Cerebellar cortex (tissue), 1 donor: ENCODE measurements at regions not wholly inside any gene's neighbourhood (a gene's known extent, or its start where the extent isn't known, plus 50 kb on each side); places are given as distances from the start of the nearest gene placed in this dataset.

ENCODE experiments used
- DNase-seq: peaks from one replicate; pipeline ENCODE4 v3.0.0-alpha.2; 2015; ENCODE audit warnings: low spot score

DNA sequence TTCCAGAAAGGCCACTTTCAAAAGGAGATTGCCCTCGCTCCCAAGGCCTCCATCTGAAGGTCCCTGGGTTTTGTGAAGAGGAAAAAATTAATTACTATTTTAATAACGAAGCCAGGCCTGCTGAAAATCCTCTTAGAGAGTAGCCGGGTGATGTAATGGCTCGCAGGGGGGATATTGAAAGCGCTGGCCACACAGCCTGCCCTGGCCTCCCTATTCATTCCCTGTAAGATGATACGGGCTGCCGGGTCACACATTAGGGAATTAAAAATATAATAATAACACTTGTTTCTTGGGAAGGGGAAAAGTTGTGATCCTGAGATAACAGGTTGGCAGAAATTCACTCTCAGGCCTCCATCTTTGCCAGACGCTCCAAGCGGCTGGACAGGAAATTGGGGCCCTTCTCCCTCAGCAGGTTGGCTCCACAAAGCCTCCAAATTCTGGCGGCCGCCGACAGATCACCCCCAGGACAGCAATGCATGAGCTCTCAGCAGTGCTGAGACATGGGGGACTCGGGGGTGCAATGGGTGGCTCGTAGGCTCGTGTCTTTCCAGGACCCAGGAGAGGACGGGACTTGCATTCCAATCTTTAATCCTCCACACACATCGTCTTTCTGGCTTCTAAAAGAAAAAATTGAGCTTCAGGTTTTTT is 299.9 kb upstream of the SALL3 start:
- no peak for DNase-seq

DNA sequence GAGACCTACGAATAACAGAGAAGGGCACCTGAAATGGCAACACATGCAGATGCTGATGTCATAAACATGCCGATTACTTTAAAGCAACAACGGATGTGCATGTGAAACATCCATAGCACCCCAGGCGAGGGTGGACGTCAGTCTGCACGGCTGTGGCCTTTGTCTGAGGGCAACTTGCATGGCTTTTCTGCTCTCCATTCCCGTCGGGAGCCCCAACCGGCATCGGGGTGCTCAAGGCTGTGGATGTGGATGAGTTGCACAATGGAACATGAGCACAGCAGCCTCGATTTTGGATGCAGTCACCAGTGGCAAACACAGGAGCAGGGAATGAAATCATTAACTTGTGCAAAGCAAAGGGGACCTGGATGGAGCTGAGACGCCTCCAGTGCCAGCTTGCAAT is 298.2 kb upstream of the SALL3 start:
- DNase-seq: no peak

DNA sequence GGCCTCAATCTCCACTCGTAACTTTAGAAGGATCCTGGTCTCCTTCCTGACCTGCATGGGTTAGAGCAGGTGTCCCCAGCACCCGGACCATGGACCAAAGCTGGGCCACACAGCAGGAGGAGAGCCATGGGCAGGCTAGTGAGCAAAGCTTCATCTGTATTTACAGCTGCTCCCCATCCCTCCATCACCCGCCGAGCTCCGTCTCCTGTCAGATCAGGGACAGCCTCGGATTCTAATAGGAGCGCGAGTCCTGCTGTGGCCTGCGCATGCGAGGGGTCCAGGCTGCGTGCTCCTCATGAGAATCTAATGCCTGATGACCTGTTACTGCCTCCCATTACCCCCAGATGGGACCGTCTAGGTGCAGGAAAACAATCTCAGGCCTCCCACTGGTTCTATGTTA is 297.7 kb upstream of the SALL3 start:
- no peak for DNase-seq

- no peak for DNase-seq
These were observed 296.9 kb upstream of the SALL3 start for GRCh38 chr18:78682716-78683115.

GRCh38 chr18:78683191-78684010 is 296.2 kb upstream of the SALL3 start:
- no peak for DNase-seq

DNA sequence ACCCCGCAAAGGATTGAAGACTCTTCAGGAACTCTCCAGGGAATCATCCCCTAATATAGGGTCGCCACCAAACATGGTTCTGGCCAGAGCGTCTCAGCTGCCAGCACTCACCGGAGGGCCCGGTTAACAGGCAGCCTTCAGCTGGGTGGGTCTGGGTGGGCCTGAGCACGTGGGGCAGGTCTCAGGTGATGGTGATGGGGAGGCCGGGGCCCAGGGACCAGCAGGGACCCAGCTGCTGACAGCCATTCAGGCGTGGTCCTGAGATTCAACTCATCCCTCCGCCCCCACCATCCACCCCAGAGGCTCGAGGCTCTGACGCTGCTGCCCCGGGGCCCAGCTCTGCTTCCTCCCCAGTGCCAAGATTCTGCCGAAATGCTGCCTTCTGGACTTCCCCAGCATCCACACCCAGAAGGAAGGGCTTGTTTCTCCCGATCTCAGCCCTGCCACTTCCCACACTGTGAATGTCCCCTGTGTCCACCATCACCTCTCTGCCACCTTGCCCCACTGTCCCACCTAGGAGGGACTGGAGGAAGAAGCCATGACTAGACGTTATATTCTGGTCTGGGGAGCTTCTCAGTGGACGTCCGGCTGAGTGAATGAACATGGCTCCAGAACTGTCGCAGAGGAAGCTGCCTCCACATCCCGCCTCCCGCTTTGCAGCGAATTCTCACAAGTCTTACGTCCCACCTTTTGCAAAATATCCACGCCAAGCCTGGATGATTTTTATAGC is 294.2 kb upstream of the SALL3 start:
- no peak for DNase-seq

DNA sequence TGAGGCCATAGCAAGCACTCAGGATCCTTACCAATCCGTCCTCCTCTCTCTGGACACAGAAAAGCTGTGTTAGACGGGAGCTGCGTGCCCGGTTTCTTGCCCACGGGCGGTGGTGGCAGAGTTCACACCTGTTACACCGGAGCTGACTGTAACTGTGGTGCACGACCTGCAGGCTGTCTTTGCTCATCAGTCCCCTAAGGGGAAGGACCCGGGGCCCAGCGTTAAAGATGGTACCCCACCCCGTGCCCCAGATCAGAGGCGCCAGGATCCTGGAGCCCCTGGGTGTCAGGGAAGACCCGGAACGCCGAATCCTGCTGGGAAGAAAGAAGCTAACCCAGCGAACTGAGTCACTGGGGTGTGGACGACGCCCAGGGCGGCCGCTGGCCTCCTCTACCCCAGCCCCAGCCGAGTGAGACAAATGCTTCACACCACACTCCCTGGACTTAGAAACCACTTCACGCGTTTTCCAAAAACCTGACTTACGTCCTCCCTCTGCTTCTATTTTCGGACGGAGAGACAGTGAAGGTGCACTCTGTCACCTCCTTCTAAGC is 293.6 kb upstream of the SALL3 start:
- DNase-seq: no peak

DNA sequence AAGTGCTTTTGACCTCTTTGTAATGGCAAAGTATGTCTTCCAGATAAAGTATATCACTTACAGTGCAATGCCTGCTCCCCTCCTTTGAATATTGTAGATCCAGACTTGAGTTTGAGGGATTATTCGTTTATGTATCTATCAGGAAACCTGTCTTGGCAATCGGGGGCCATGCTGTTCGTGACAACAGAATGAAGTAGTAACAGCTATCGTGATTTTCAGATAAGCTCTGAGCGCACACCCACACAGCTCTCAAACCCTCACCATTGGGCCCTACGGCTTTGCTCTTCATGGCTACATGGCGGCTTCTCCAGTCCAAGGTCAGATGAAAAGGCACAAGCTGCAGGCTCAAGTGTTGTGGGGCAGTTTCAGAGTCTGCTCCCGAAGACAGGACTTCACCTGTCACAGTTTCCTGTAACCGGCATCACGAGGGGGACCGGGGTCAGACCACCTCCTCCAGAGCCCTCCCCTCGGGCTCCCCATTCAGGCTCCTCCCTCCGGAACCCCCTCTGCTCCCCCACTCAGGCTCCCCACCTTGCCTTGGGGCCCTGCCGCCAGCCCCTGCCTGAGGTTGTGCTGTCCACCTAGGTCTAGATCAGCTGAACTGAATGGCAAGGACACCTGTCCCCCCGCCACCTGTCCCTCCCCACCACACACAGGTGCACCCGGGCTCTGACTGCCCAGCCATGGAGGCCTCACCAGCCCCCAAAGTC is 292.5 kb upstream of the SALL3 start:
- no peak for DNase-seq

- DNase-seq: no peak
These were observed 291.9 kb upstream of the SALL3 start for GRCh38 chr18:78687736-78688135.

GRCh38 chr18:78688249-78688648 is 291.4 kb upstream of the SALL3 start:
- DNase-seq: no peak

- DNase-seq: no peak
These were observed 290.7 kb upstream of the SALL3 start for GRCh38 chr18:78688916-78689315.

GRCh38 chr18:78689606-78690005 is 290.0 kb upstream of the SALL3 start:
- DNase-seq: no peak

- no peak for DNase-seq
These were observed 287.5 kb upstream of the SALL3 start for GRCh38 chr18:78692105-78692504.

GRCh38 chr18:78693429-78693828 is 286.2 kb upstream of the SALL3 start:
- DNase-seq: no peak

DNA sequence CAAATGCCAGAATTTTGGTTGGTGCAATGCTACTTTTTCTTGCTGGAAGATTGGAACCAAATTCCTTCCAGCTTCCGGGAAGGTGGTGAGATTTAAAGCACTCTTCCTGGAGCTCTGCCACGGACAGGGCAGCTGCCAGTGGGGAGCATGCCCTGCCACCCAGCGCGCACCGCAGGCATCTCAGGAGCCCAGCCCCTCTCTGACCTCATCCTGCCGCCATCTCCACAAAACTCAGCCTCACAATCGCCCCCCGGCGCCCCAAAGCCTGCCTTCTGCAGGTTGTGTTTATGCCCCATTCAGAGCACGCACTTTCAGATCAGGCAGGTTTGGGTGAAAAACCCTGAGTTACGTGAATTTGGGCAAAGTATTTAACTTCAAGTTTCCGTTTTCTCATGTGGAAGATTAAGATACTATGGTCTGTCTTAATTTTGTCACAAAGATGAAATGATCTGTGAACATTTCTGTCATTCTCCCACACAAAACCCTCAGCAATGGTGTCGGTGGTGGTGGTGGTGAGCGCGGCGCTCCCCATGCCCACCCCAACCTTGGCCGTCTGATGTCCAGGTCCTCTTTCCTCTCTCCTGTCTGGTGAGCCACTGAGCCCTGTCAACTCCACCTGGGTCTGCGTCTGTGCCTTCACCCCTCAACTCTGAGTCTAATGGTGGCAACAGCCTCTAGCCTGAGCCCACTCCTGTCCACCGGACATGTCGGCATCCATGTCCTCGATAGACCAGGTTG is 282.8 kb upstream of the SALL3 start:
- DNase-seq: no peak

GRCh38 chr18:78697446-78697845 is 282.2 kb upstream of the SALL3 start:
- no peak for DNase-seq

GRCh38 chr18:78698914-78699313 is 280.7 kb upstream of the SALL3 start:
- no peak for DNase-seq

GRCh38 chr18:78699499-78699898 is 280.1 kb upstream of the SALL3 start:
- no peak for DNase-seq

DNA sequence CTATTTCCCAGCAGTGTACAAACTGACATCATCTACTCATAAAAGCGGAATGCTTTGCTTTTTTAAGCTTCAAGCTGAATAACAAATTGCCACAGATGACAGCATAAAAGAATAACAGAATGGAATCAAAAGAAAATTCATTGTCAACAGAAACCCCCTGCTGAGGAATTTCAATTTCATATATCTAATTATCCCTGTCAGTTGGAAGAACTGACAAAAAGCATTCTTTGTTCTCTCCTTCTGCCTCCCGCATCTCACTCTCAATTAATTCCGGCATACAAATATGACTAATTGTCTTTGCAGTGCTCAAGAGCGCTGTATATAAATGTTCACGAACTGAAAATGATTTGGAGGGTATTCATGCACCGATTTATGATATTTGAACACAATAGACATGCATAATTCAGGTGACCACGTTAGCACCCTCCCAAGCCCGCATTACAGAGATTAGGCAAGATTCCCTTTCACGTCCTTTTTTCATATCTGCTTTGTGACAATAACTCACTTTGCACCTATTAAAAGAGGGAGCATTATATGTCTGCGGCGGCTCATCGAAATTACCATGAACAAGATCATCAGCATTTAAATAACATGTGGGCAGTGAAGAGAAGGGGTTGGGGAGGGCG is 277.7 kb upstream of the SALL3 start:
- DNase-seq: no peak

GRCh38 chr18:78703291-78703690 is 276.3 kb upstream of the SALL3 start:
- no peak for DNase-seq

GRCh38 chr18:78704971-78705461 is 274.6 kb upstream of the SALL3 start:
- DNase-seq: no peak
